SK-MEL-5 (cell line): ENCODE measurements at regions not wholly inside any gene's neighbourhood (a gene's known extent, or its start where the extent isn't known, plus 50 kb on each side); places are given as distances from the start of the nearest gene placed in this dataset.
A peak's percentile ranks its signal among the peaks of the same experiment; 100 is the strongest.

ENCODE experiments used
- DNase-seq: peaks from one replicate; pipeline ENCODE4 v3.0.0-alpha.2; 2016; ENCODE audit warnings: low read depth, low spot score
- in situ Hi-C: cut with HindIII; loops from 2 replicates; pipeline ENCODE4 v1.10.0; 2016; ENCODE audit warnings: low sequenced_read_pairs, high pct_unique_total_duplicates, low pct_unique_long_range_greater_than_20kb

DNA sequence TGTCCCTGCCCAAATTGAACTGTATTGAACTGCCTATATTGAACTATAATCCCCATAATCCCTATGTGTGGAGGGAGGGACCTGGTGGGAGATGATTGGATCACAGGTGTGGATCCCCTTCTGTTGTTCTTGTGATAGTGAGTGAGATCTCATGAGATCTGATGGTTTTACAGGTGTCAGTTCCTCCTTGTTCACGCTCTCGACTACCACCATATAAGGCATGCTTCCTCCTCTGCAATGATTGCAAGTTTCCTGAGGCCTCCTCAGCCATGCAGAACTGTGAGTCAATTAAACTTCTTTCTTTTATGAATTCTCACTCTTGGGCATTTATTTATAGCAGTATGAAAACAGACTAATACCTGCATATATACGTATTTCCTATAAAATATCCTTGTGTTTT lies 206.5 kb upstream of the PDGFD start:
- in situ Hi-C loops, result no loop called here
- DNase-seq, result no peak

DNA sequence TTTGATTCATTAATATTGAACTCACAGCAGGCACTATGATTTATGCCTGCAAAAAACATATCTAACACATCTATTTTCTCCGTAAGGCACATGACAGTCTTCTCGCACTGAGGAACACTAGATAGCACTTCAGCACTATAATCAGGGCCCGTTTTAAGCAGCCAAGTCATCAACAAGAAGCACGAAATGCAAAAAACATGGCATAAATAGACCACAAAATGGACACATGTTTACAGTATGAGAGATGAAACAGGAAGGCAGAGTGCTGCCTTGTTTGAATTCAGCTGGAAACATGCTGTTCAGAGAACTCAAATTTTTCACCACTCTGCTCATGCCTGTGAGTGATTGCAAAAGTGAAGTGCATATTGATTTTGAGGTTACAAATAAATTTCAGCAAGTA lies 205.8 kb upstream of the PDGFD start:
- in situ Hi-C loops, result no loop called here

DNA sequence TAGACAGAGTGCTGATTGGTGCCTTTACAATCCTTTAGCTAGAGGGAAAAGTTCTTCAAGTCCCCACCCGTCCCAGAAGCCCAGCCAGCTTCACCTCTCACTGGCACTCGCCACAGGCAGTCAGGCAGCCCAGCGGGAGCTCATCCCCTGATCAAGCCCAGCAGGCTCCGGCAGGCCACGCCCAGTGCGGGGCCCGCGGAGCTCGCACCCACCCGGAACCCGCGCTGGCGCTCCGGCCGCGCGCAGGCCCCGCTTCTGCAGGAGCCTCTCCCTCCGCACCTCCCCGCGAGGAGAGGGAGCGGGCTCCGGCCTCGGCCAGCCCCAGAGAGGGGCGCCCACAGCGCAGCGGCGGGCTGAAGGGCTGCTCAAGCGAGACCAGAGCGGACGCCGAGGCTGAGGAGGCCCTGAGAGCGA lies 202.4 kb upstream of the PDGFD start:
- DNase-seq, result no peak
- in situ Hi-C loops, result no loop called here

More for the DNA sequence above, 205.8 kb upstream of the PDGFD start:
- no peak for DNase-seq

DNA sequence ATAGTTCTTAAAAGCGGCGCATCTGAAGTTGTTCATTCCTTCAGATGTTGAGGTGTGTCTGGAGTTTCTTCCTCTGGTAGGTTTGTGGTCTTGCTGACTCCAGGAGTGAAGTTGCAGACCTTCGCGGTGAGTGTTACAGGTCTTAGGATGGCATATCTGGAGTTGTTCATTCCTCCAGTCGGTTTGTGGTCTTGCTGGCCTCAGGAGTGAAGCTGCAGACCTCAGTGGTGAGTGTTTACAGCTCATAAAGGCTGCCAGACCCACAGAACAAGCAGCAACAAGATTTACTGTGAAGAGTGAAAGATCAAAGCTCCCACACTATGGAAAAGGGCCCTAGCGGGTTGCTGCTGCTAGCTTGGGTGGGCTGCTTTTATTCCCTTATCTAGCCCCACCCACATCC lies 201.7 kb upstream of the PDGFD start:
- in situ Hi-C loops, result no loop called here

DNA sequence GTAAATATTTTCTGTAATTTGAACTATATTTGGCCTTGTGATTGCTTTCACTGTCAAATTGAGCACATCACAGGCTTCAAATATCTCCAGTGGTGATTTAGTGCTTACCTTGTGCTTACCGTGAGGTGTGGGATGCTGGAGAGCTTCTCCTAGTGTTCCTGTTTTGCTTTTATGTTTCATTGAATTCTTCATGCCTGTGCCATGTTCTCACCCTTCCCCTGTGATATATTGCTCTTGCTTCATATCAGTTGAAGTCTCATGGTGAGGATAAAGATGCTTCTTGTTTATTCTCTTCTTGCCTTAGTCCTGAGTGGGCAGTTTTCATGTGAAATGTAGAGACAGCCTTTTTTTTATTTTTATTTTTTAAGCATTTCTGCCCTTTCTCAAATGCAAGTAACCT lies 198.0 kb upstream of the PDGFD start:
- in situ Hi-C loops, result no loop called here
- DNase-seq, result no peak

More for the DNA sequence above, 201.7 kb upstream of the PDGFD start:
- DNase-seq, result no peak

DNA sequence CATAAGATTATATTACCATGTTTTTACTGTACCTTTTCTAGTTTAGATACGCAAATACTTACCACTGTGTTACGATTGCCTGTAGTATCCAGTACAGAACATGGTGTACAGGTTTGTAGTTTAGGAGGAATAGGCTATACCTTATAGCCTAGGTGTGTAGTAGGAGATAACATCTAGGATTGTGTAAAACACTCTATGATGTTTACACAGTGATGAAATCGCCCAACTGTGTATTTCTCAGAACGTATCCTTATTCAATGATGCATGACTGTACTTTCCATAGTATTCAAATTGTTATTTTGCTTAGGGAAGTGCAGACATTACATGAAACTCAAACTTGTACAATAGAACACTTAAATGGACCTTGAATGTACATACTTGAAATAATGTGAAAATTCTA lies 188.1 kb upstream of the PDGFD start:
- in situ Hi-C loops, result no loop called here
- no peak for DNase-seq

DNA sequence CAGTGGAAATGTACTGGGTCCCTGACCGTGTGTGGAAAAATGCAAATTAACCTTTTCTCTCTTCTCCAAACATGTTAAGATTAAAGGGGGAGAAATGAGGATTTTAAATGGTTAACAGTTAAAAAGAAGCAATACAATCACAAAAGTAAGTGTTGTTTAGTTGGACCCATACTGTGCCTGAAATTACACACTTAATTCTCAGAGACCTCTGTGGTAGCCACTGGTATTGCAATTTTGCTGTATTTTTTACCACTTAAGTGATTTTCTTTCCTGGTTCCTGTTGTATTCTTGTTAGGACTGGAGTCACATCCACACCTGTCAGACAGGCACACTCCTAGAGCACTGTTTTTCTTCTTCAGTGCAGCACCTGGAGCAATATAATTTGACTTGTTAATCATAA lies 179.6 kb upstream of the PDGFD start:
- DNase-seq, result peak; percentile 20
- in situ Hi-C loops, result no loop called here

DNA sequence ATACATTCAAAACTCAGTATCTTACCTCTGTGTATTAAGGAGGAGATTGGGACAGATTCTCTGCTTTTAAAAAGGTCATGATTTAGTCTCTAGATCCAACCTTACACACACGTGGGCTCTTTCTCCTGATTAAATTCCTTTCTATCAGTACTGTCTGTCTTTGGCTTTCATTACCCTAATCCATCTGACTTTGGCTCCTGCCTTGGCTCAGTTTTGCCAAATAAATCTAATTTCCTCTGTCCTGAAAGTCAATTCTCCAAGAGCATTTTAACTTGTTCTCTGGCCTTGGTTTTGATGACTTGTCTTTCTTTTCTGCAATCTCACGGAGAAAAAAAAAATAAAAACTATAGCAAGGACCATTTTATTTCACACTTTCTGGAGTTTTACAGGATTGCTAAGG lies 176.6 kb upstream of the PDGFD start:
- in situ Hi-C loops, result no loop called here
- no peak for DNase-seq

DNA sequence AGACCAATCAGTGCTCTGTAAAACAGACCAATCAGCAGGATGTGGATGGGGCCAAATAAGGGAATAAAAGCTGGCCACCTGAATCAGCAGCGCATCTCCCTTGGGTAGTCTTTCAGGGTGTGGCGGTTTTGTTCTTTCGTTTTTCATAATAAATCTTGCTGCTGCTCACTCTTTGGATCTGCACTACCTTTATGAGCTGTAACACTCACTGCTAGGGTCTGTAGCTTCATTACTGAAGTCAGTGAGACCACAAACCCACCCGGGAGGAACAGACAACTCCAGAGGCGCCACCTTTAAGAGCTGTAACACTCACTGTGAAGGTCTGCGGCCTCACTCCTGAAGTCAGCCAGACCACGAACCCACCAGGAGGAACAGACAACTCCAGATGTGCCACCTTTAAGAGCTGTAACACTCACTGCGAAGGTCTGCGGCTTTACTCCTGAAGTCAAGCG lies 175.5 kb upstream of the PDGFD start:
- in situ Hi-C loops, result no loop called here
- DNase-seq, result no peak

DNA sequence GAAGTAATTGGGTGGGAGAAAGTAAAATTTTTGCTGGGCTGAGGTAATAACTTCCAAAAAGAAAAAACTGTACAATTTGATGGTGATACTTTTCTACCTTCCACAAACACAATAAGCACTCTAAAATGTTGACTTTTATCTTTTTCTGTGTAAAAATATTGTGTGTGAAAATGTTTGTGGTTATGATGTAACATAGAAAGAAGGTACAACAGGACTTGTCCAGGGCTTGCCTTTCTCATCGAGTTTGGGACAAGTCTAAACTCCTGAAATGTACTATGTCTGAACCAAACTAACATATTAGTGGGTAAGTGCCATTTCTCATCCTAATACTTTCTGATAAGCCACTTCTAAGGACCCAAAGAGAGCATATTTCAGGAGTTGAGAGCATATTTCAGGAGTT lies 174.2 kb upstream of the PDGFD start:
- no peak for DNase-seq
- in situ Hi-C loops, result no loop called here

DNA sequence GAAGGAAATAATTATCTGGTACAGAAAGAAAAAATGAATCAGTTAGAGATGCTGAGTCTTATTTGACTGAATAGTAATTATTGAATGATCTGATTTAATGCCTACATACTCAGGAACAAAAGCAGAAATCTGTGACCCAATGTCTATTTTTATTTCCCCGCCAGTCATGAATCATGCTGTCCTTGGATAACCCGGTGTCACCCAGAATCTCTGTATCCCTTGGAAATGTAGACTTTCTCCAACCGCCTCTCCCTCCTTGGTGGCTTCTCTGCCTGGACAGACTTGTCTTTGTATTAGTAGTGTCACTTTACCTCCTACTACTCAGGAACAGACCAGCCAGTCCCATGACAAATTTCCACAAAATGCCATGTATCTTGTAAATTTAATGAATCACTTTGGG lies 173.3 kb upstream of the PDGFD start:
- in situ Hi-C loops, result no loop called here
- no peak for DNase-seq

DNA sequence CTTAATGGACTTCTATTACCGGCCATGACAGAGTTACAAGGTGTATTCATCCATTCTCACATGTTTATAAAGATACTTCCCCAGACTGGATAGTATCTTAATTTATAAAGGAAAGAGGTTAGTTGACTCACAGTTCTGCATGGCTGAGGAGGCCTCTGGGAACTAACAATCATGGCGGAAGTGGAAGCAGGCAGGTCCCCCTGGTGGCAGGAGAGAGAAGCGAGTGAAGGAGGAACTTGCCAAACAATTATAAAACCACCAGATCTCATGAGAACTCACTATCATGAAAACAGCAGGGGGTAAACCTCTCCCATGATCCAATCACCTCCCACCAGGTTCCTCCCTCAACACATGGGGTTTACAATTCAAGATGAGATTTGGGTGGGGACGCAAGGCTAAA lies 170.0 kb upstream of the PDGFD start:
- DNase-seq, result peak; percentile 52
- in situ Hi-C loops, result no loop called here

DNA sequence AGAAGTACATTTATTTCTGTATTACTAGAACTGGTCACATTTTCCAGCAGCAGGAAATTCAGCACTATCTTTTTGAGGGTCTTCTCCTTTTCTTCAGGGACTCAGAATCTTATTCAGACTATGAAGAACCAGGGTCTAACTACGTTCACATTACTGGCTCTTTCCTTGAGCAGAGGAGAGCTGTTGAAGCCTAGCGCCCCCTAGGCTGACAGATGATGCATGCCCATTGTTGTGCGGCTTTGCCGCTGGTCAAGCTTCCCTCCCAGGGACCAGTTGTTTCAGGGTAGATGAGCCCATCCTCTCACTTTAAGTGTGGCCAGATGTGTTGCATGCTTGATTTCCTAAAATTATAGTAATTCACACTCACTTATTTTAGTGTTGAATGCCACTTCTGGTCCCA lies 168.2 kb upstream of the PDGFD start:
- DNase-seq, result peak; percentile 65
- in situ Hi-C loops, result no loop called here

DNA sequence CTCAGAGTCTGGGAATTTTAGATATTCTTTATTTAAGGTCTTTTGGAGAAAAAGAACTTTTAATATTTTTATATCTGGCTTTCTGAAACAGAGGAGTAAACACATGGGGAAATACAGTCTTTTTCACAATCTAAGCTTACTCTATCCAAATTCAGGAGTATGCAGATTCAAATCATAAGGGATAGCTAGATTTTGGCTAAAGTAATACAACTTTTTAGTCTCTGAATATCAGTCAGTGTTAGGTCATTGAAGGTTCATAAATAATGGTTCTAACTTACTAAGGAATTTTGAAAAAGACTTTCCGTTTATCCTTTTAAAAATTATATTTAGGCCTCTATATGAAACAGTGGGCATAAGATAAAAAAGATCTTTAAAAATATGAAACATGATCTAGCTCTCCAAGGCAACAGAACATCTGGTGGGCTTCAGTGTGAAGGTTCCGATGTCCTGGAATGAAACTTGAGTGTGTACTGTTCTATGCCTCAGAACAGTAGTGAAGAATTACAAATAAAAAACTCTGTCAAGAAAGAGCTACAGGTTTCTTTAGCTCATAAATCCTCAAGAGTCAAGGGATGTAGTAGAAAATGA lies 165.2 kb upstream of the PDGFD start:
- DNase-seq, result no peak
- in situ Hi-C loops, result no loop called here

DNA sequence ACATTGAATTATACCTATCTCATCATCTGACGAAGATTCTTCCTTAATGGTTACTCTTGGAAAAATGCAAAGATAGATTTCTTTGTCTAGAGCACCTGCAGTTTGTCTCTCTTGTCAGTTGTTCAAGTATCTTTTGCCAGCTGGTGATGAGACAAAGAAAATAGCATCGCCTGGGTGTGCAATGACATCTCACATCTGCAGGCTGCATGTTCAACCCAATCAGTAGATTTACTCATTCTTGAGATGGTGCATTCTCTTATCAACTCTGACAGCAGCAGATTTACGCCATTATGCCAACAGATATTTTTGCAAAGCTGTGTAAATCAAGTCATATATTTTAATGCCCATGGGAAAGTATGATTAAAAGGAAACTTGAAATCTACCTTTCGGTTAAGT lies 164.6 kb upstream of the PDGFD start:
- in situ Hi-C loops, result no loop called here

DNA sequence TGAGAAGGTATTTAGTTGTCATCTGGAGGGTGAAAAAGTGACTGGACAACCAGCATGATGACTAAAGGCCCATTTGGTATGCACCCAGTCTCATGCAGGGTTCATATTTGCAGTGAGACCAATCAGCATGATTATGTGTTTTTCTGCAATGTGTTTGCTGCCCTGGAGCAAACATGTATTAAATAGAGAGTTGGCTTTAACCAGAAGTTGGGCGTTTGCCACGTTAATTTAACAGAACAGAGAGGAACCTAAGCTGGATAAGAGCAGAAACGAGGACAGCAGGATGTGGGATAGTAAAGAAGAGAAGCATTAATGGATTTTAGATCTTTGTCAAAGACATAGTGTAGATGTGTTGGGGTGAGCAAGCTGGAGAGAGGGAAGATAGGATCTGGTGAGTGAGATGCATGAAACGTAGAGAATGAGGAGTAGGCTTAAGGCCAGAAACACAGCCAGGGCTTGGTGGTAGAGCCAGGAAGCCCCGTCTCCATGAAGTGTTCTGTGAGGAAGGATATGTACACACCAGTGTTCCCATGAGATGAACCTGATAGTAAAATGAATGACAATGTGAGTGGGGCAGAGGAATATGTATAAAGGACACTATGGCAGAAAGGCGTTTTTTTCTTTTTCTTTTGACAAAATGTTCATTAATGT lies 164.0 kb upstream of the PDGFD start:
- in situ Hi-C loops, result no loop called here
- no peak for DNase-seq

More for the DNA sequence above, 164.6 kb upstream of the PDGFD start:
- no peak for DNase-seq

DNA sequence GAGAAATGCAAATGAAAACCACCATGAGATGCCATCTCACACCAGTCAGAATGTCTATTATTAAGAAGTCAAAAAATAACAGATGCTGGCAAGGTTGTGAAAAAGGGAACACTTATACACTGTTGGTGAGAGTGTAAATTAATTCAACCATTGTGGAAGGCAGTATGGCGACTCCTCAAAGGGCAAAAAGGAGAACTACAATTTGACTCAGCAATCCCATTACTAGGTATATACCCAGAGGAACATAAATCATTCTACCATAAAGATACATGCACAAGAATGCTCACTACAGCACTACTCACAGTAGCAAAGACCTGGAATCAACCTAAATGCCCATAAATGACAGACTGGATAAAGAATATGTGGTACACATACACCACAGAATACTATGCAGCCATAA lies 161.1 kb upstream of the PDGFD start:
- no peak for DNase-seq
- in situ Hi-C loops, result no loop called here

DNA sequence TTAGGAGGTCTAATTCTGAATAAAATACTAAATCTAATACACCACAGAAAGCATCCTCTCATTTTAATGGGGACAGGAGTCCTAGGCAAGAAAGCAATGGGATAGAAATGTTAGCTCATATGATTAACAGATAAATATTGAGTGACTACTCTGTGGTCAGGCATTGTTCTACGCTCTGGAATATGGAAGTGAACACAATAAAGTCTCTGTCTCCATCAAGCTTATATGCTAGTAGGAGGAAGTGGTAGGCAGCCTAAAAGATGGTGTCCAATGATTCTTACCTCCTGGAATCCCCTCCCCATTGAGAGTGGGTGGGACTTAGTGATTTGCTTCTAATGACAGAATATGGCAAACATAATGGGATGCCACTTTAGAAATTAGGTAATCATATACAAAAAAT lies 160.3 kb upstream of the PDGFD start:
- in situ Hi-C loops, result no loop called here
- peak; percentile 18 for DNase-seq

DNA sequence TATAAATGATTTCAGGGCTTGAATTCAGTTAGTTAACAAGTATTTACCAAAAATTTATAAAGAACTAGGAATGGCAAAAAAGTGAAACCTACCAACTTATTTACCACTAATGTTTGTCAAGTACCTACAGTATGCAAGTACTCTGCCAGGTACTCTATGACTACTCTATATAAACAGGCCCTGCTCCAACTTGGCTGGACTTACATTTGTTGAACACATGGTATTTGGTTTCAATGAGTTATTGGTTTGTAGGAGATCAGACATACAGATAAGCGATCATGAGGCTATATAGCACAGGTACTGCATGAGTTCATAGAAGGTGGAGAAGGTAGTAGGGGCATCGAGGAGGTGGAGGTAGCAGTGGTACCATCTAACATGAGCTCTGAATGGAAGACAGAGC lies 159.9 kb upstream of the PDGFD start:
- no peak for DNase-seq
- in situ Hi-C loops, result no loop called here

DNA sequence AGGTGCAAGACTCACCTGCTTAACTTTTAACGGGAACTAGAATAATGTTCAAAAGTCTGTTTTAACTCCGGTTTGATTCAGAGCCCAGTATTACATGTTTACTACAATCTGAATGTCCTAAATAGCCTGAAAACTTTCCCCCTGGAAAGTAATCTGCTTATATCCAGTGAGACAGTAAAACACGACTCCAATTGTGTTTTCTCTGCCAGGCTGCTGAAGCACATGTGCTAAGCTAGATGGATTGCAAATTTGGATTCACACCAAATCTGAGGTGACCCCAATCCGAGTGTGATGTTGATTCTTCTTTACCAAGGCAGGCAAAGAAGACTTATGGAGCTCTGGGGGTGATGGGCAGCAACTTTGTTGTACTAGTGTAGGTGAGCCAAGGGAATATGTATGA lies 158.7 kb upstream of the PDGFD start:
- DNase-seq, result no peak
- in situ Hi-C loops, result no loop called here
